ENCODE measurements at regions not wholly inside any gene's neighbourhood (a gene's known extent, or its start where the extent isn't known, plus 50 kb on each side); places are given as distances from the start of the nearest gene placed in this dataset.

DNA sequence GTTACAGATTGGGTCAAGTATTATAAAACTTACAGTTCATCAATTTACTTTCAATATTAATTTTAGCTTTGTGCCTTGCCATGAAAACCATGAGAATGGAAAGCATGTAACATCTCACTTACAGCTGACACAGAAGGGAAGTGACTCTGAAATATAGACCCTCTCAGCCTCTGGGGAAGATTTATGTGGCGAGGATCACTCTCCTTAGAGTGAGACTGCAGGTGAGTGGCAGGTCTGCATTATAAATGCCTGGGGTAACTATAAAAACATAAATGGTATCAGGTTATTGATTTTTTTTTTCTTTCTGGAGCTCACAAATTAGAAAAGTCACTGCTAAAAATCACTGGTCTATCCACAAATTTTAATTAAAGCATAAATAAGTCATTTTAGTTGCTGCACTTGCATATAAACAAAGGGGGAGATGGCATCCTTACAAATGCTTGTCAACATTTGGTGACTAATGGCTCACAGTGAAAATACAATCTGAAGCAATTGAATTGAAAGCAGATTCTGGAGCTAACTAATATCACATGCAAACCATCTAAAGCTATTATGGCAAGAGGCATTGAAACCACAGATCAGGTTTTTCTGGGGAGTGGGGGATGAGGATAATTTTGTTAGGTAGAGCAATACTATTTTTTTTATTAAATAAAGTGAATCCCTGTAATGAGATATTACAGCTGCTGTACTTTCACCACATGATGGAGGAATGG, 200.9 kb downstream of the TM2D1 start:
- no peak overlapping the region for H3K27ac ChIP-seq
- TF ChIP-seq ZFX (IDR thresholded peaks at IDR 0.05) = no peak
- TF ChIP-seq, protein P1, sequence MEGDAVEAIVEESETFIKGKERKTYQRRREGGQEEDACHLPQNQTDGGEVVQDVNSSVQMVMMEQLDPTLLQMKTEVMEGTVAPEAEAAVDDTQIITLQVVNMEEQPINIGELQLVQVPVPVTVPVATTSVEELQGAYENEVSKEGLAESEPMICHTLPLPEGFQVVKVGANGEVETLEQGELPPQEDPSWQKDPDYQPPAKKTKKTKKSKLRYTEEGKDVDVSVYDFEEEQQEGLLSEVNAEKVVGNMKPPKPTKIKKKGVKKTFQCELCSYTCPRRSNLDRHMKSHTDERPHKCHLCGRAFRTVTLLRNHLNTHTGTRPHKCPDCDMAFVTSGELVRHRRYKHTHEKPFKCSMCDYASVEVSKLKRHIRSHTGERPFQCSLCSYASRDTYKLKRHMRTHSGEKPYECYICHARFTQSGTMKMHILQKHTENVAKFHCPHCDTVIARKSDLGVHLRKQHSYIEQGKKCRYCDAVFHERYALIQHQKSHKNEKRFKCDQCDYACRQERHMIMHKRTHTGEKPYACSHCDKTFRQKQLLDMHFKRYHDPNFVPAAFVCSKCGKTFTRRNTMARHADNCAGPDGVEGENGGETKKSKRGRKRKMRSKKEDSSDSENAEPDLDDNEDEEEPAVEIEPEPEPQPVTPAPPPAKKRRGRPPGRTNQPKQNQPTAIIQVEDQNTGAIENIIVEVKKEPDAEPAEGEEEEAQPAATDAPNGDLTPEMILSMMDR (conservative IDR thresholded peaks at IDR 0.05) = no peak

DNA sequence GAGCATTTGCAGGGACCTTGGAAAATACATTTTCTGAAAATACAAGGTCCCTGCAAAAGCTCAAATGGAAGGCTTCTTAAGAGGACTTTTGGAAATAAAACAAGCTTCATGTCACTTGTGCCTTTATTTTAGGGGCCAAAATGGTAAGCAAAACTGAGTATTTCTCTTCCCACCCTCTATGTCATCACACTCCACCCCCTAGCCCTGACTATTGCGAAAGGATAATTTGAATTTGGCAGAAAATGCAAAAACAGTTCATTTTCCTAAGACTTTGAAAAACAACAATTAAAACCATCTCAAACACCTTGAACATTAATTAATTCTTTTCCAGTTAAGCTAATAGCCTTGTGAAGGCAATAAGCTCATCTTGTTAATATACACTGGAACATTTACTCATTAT, 201.7 kb downstream of the TM2D1 start:
- no peak for TF ChIP-seq ZFX (IDR thresholded peaks at IDR 0.05)
- TF ChIP-seq, protein P1 (conservative IDR thresholded peaks at IDR 0.05) = no peak
- no peak overlapping the region for H3K27ac ChIP-seq

DNA sequence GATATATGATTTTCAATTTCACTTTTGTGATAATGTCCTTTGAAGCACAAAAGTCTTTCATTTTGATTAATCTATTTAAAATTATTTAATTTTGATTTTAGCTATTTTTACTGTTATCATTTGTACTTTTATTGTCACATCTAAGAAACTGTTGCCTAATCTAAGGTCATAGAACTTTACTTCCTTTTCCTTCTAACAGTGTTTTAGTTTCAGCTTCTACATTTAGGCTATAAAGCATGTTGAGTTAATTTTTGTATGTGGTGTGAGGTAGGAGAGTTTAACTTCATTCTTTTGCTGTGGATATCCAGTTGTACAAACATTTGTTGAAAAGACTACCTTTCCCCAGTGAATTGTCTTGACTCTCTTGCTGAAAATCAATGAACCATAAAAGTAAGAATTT, 204.5 kb downstream of the TM2D1 start:
- no peak overlapping the region for H3K27ac ChIP-seq
- TF ChIP-seq, protein P1 (conservative IDR thresholded peaks at IDR 0.05) = no peak
- TF ChIP-seq ZFX (IDR thresholded peaks at IDR 0.05) = no peak

DNA sequence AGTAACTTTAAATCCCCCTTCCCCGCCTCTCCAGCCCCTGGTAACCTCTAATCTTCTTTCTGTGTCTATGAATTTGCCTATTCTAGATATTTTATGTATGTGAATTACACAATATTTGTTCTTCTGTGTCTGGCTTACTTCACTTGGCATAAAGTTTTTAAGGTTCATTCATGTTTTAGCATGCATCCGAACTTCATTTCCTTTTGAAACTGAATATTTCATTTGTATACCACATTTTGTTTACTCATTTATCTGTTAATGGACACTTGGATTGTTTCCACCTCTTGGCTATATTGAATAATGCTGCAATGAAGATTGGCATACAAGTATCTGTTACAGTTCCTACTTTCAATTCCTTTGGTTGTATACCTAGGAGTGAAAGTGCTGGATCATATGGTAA, 205.3 kb downstream of the TM2D1 start:
- TF ChIP-seq ZFX (IDR thresholded peaks at IDR 0.05) = no peak
- no peak overlapping the region for H3K27ac ChIP-seq

DNA sequence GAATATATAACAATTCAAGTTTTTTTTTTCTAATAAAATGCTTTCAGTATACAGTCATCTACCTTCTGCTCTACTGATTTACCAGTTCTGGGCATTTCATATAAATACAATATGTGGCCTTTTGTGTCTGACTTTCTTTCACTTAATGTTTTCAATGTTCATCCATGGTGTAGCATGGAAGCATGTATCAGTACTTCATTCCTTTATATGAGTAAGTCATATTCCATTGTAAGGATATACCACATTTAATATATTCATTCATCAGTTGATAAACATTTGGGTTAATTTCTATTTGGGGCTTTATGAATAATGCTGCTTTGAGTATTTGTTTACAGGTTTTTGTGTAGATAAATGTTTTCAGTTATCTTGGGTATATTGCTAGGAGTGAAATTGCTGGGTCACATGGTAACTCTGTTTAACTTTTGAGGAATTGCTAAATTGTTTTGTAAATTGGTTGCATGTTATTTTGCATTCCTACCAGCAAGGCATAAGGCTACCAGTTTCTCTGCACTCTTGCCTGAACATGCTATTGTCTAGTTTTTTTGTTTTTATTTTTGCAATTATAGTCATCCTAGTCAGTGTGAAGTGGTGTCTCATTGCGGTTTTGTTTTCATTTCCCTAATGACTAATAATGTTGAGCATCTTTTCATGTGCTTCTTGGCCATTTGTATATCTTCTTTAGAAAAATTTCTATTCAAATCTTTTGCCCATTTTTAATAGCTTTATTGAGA, 206.1 kb downstream of the TM2D1 start:
- H3K27ac ChIP-seq = no peak overlapping the region
- TF ChIP-seq, protein P1 (conservative IDR thresholded peaks at IDR 0.05) = no peak; the same call in 1 of the 2 replicates
- TF ChIP-seq ZFX (IDR thresholded peaks at IDR 0.05) = no peak

DNA sequence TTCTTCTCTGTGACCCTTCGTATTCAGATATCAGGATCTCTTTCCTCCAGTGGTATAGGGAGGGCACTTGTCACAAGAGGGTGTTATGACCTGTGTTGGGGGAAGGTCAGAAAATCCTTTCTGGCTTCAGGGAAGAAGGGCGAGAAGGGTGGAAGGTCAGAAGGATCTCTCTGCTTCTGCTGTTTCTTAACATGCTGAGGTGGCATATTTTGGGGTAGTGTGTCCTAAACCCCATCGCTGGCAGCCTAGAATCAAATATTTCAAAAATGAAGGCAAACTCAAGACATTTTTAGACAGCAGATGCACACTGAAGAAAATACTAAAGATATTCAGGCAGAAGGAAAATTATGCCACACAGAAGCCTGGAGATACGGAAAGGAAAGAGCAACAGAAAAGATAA, 207.6 kb downstream of the TM2D1 start:
- no peak overlapping the region for H3K27ac ChIP-seq
- no peak for TF ChIP-seq ZFX (IDR thresholded peaks at IDR 0.05)
- TF ChIP-seq, protein P1 (conservative IDR thresholded peaks at IDR 0.05) = no peak

DNA sequence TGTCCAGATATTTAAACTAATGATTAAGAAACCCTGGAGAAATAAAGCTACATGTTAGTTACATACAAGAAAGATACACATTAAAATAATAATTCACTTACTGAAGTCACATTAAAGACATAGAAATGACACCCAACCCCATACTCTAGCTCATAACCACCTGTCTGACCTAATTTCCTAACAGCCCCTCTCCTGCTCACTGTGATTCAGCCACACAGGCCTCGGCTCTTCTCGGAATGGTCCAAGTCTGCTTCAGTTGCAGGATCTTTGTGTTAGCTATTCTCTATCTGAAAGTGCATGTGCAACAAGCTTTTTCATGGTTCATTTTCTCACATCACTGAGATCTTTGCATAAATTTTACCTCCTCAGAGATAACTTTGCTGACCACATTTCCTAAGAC, 209.8 kb downstream of the TM2D1 start:
- no peak for TF ChIP-seq ZFX (IDR thresholded peaks at IDR 0.05)
- TF ChIP-seq, protein P1 (conservative IDR thresholded peaks at IDR 0.05) = no peak
- no peak overlapping the region for H3K27ac ChIP-seq

All from C4-2B (cell line).